ENCODE measurements at regions not wholly inside any gene's neighbourhood (a gene's known extent, or its start where the extent isn't known, plus 50 kb on each side); places are given as distances from the start of the nearest gene placed in this dataset.

- TF ChIP-seq CTCF (IDR thresholded peaks at IDR 0.05) = no peak
- TF ChIP-seq POLR2A (IDR thresholded peaks at IDR 0.05) = no peak
- TF ChIP-seq POLR2AphosphoS5 (IDR thresholded peaks at IDR 0.05) = no peak
These were observed 186.6 kb upstream of the TSHZ3 start for GRCh38 chr19:31535691-31536460.

Measured in transverse colon (tissue), 4 donors.